ENCODE measurements at regions not wholly inside any gene's neighbourhood (a gene's known extent, or its start where the extent isn't known, plus 50 kb on each side); places are given as distances from the start of the nearest gene placed in this dataset.

DNA sequence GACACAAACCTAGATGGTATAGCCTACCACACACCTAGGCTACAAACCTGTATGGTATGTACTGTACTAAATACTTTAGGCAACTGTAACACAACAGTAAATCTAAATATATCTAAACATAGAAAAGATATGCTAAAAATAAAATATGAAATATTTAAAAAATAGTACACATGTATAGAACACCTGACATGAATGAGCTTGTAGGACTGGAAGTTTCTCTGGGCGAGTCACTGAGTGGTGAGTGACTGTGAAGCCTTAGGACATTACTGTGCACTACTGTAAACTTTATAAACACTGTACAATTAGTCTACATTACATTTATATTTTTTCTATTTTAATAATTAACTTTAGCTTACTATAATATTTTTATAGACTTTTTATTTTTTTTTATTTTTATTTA lies 1301.3 kb downstream of the FAM181B start:
- H4K8ac ChIP-seq (ENCODE audit: low read depth, low read length): no peak overlapping the region
- WGBS, 2 donors (ENCODE audit: extremely low coverage in 2 of 2, insufficient read length in 2 of 2, insufficient replicate concordance in 1 of 2): no CpG with 5 or more reads among the region's 1 CpG

GRCh38 chr11:81424822-81425221 lies 1308.8 kb downstream of the FAM181B start:
- no peak overlapping the region for H2BK5ac ChIP-seq (ENCODE audit: low read length)

More for the DNA sequence above, 1301.3 kb downstream of the FAM181B start:
- Histone ChIP-seq H3K14ac (ENCODE audit: low read length) (no peak overlapping the region), H3K9ac (ENCODE audit: low read depth, low read length, poor library complexity) (no peak overlapping the region), H2AFZ (ENCODE audit: low read length) (no peak overlapping the region), H2BK120ac (ENCODE audit: low read depth, low read length) (no peak overlapping the region), H3K4me1 (ENCODE audit: control insufficient read depth in 2 of 2, insufficient read depth in 1 of 2, low read depth in 1 of 2, low read length in 2 of 2) (no peaks in the 10 kb centered on the region), H3K36me3 (replicated peaks in 1 of 2; ENCODE audit: control insufficient read depth in 2 of 2, insufficient read depth in 2 of 2, low read length in 2 of 2) (no peaks in the 10 kb centered on the region), H3K4me2 (ENCODE audit: insufficient read depth, low read length, poor library complexity, severe bottlenecking) (no peak overlapping the region), H3K27ac (replicated peaks; ENCODE audit: low read length) (no peak overlapping the region), H4K91ac (ENCODE audit: low read depth, low read length, poor library complexity) (no peak overlapping the region), H2BK12ac (ENCODE audit: low read length) (no peak overlapping the region), H3K4me3 (ENCODE audit: low read length in 2 of 2) (no peak overlapping the region), H2AK5ac (ENCODE audit: low read depth, low read length) (no peak overlapping the region), H2BK15ac (ENCODE audit: low read length) (no peak overlapping the region), H3K4ac (ENCODE audit: low read length) (no peak overlapping the region), H2BK5ac (ENCODE audit: low read length) (no peak overlapping the region), H3K9me3 (replicated peaks in 1 of 2; ENCODE audit: control insufficient read depth in 2 of 2, insufficient read depth in 1 of 2, low read depth in 1 of 2, low read length in 2 of 2) (no peaks in the 10 kb centered on the region), H3K23ac (ENCODE audit: low read depth, low read length, poor library complexity) (no peak overlapping the region), H3K79me1 (ENCODE audit: low read depth, low read length) (no peaks in the 10 kb centered on the region), H3K18ac (ENCODE audit: low read length) (no peak overlapping the region), H3K27me3 (ENCODE audit: control insufficient read depth in 3 of 3, insufficient read depth in 3 of 3, low read depth in 1 of 3, low read length in 3 of 3) (no peaks in the 10 kb centered on the region)
- no peak for DNase-seq (ENCODE audit: low spot score)

GRCh38 chr11:81422402-81422801 lies 1311.3 kb downstream of the FAM181B start:
- Histone ChIP-seq H3K27me3 (ENCODE audit: control insufficient read depth in 3 of 3, insufficient read depth in 3 of 3, low read depth in 1 of 3, low read length in 3 of 3) (no peaks in the 10 kb centered on the region), H2AFZ (ENCODE audit: low read length) (no peak overlapping the region), H3K4ac (ENCODE audit: low read length) (no peak overlapping the region), H2BK5ac (ENCODE audit: low read length) (no peak overlapping the region), H3K23ac (ENCODE audit: low read depth, low read length, poor library complexity) (no peak overlapping the region), H4K8ac (ENCODE audit: low read depth, low read length) (no peak overlapping the region), H3K14ac (ENCODE audit: low read length) (no peak overlapping the region), H3K36me3 (replicated peaks in 1 of 2; ENCODE audit: control insufficient read depth in 2 of 2, insufficient read depth in 2 of 2, low read length in 2 of 2) (no peaks in the 10 kb centered on the region), H3K4me2 (ENCODE audit: insufficient read depth, low read length, poor library complexity, severe bottlenecking) (no peak overlapping the region), H2BK15ac (ENCODE audit: low read length) (no peak overlapping the region), H3K27ac (replicated peaks; ENCODE audit: low read length) (no peak overlapping the region), H3K9me3 (replicated peaks in 1 of 2; ENCODE audit: control insufficient read depth in 2 of 2, insufficient read depth in 1 of 2, low read depth in 1 of 2, low read length in 2 of 2) (no peaks in the 10 kb centered on the region), H3K9ac (ENCODE audit: low read depth, low read length, poor library complexity) (no peak overlapping the region), H3K18ac (ENCODE audit: low read length) (no peak overlapping the region), H4K91ac (ENCODE audit: low read depth, low read length, poor library complexity) (no peak overlapping the region), H2BK12ac (ENCODE audit: low read length) (no peak overlapping the region), H3K4me3 (ENCODE audit: low read length in 2 of 2) (no peak overlapping the region), H2BK120ac (ENCODE audit: low read depth, low read length) (no peak overlapping the region), H3K79me1 (ENCODE audit: low read depth, low read length) (no peaks in the 10 kb centered on the region), H3K4me1 (ENCODE audit: control insufficient read depth in 2 of 2, insufficient read depth in 1 of 2, low read depth in 1 of 2, low read length in 2 of 2) (peaks cover 0 to 2% of the 10 kb centered on the region in 2 donors), H2AK5ac (ENCODE audit: low read depth, low read length) (no peak overlapping the region)
- DNase-seq (ENCODE audit: low spot score): no peak

More at GRCh38 chr11:81424822-81425221, 1308.8 kb downstream of the FAM181B start:
- no peak for DNase-seq (ENCODE audit: low spot score)
- Histone ChIP-seq H2BK12ac (ENCODE audit: low read length) (no peak overlapping the region), H3K9me3 (replicated peaks in 1 of 2; ENCODE audit: control insufficient read depth in 2 of 2, insufficient read depth in 1 of 2, low read depth in 1 of 2, low read length in 2 of 2) (no peaks in the 10 kb centered on the region), H2AFZ (ENCODE audit: low read length) (no peak overlapping the region), H2AK5ac (ENCODE audit: low read depth, low read length) (no peak overlapping the region), H3K9ac (ENCODE audit: low read depth, low read length, poor library complexity) (no peak overlapping the region), H3K23ac (ENCODE audit: low read depth, low read length, poor library complexity) (no peak overlapping the region), H3K18ac (ENCODE audit: low read length) (no peak overlapping the region), H4K91ac (ENCODE audit: low read depth, low read length, poor library complexity) (no peak overlapping the region), H2BK15ac (ENCODE audit: low read length) (no peak overlapping the region), H3K4me2 (ENCODE audit: insufficient read depth, low read length, poor library complexity, severe bottlenecking) (no peak overlapping the region), H3K4ac (ENCODE audit: low read length) (no peak overlapping the region), H4K8ac (ENCODE audit: low read depth, low read length) (no peak overlapping the region), H3K79me1 (ENCODE audit: low read depth, low read length) (no peaks in the 10 kb centered on the region), H3K36me3 (replicated peaks in 1 of 2; ENCODE audit: control insufficient read depth in 2 of 2, insufficient read depth in 2 of 2, low read length in 2 of 2) (no peaks in the 10 kb centered on the region), H2BK120ac (ENCODE audit: low read depth, low read length) (no peak overlapping the region), H3K27me3 (ENCODE audit: control insufficient read depth in 3 of 3, insufficient read depth in 3 of 3, low read depth in 1 of 3, low read length in 3 of 3) (no peaks in the 10 kb centered on the region), H3K4me3 (ENCODE audit: low read length in 2 of 2) (no peak overlapping the region), H3K27ac (replicated peaks; ENCODE audit: low read length) (no peak overlapping the region), H3K4me1 (ENCODE audit: control insufficient read depth in 2 of 2, insufficient read depth in 1 of 2, low read depth in 1 of 2, low read length in 2 of 2) (peaks cover 0 to 2% of the 10 kb centered on the region in 2 donors), H3K14ac (ENCODE audit: low read length) (no peak overlapping the region)
- no CpG with 5 or more reads among the region's 2 CpGs for WGBS, 2 donors (ENCODE audit: extremely low coverage in 2 of 2, insufficient read length in 2 of 2, insufficient replicate concordance in 1 of 2)

- Histone ChIP-seq H2BK12ac (ENCODE audit: low read length) (no peak overlapping the region), H3K4me3 (ENCODE audit: low read length in 2 of 2) (no peak overlapping the region), H3K9me3 (replicated peaks in 1 of 2; ENCODE audit: control insufficient read depth in 2 of 2, insufficient read depth in 1 of 2, low read depth in 1 of 2, low read length in 2 of 2) (no peaks in the 10 kb centered on the region), H3K36me3 (replicated peaks in 1 of 2; ENCODE audit: control insufficient read depth in 2 of 2, insufficient read depth in 2 of 2, low read length in 2 of 2) (no peaks in the 10 kb centered on the region), H3K14ac (ENCODE audit: low read length) (no peak overlapping the region), H4K91ac (ENCODE audit: low read depth, low read length, poor library complexity) (no peak overlapping the region), H3K4me1 (ENCODE audit: control insufficient read depth in 2 of 2, insufficient read depth in 1 of 2, low read depth in 1 of 2, low read length in 2 of 2) (peaks cover 0 to 2% of the 10 kb centered on the region in 2 donors), H4K8ac (ENCODE audit: low read depth, low read length) (no peak overlapping the region), H2BK15ac (ENCODE audit: low read length) (no peak overlapping the region), H2AK5ac (ENCODE audit: low read depth, low read length) (no peak overlapping the region), H3K27ac (replicated peaks; ENCODE audit: low read length) (peak overlapping the region; percentile 7), H3K18ac (ENCODE audit: low read length) (no peak overlapping the region), H3K27me3 (ENCODE audit: control insufficient read depth in 3 of 3, insufficient read depth in 3 of 3, low read depth in 1 of 3, low read length in 3 of 3) (no peaks in the 10 kb centered on the region), H3K4ac (ENCODE audit: low read length) (no peak overlapping the region), H3K23ac (ENCODE audit: low read depth, low read length, poor library complexity) (no peak overlapping the region), H3K79me1 (ENCODE audit: low read depth, low read length) (no peaks in the 10 kb centered on the region), H3K4me2 (ENCODE audit: insufficient read depth, low read length, poor library complexity, severe bottlenecking) (no peak overlapping the region), H3K9ac (ENCODE audit: low read depth, low read length, poor library complexity) (no peak overlapping the region), H2BK120ac (ENCODE audit: low read depth, low read length) (no peak overlapping the region), H2BK5ac (ENCODE audit: low read length) (no peak overlapping the region), H2AFZ (ENCODE audit: low read length) (no peak overlapping the region)
- no CpG with 5 or more reads among the region's 18 CpGs for WGBS, 2 donors (ENCODE audit: extremely low coverage in 2 of 2, insufficient read length in 2 of 2, insufficient replicate concordance in 1 of 2)
- no peak for DNase-seq (ENCODE audit: low spot score)
These were observed 1312.3 kb downstream of the FAM181B start for GRCh38 chr11:81421251-81421860.
